Spleen (tissue), 11 donors: ENCODE measurements at regions not wholly inside any gene's neighbourhood (a gene's known extent, or its start where the extent isn't known, plus 50 kb on each side); places are given as distances from the start of the nearest gene placed in this dataset.

Source experiments
- DNase-seq: peaks from one replicate; pipeline ENCODE4 v3.0.0-alpha.2; 2020
- H3K27ac ChIP-seq, 8 donors: fragments of 200-600 bp; sonication (generic) in 7 of 8; 1 replicate in 4 of 8; 2 replicates in 4 of 8; pipeline versions ENCODE4 v1.5.0 to v1.8.0; 2016 to 2021; ENCODE audit warnings: inconsistent platforms in 4 of 8, mild to moderate bottlenecking in 4 of 8, moderate library complexity in 1 of 8
- H3K27me3 ChIP-seq, 7 donors: fragments of 200-600 bp; sonication (generic) in 6 of 7; replicated peaks in 1 of 7; 1 replicate in 4 of 7; 2 replicates in 3 of 7; pipeline versions ENCODE4 v1.5.0 to v1.8.0; 2016 to 2021; ENCODE audit warnings: inconsistent platforms in 3 of 7, mild to moderate bottlenecking in 1 of 7
- H3K36me3 ChIP-seq, 6 donors: fragments of 200-600 bp; sonication (generic) in 5 of 6; 1 replicate in 4 of 6; 2 replicates in 2 of 6; pipeline versions ENCODE4 v1.5.0 to v1.8.0; 2016 to 2021; ENCODE audit warnings: inconsistent platforms in 2 of 6
- H3K4me1 ChIP-seq, 6 donors: fragments of 200-600 bp; sonication (generic) in 5 of 6; 1 replicate in 3 of 6; 2 replicates in 3 of 6; pipeline versions ENCODE4 v1.5.0 to v1.8.0; 2016 to 2021; ENCODE audit warnings: inconsistent platforms in 3 of 6
- H3K4me3 ChIP-seq, 8 donors: fragments of 200-600 bp; sonication (generic) in 7 of 8; 1 replicate in 4 of 8; 2 replicates in 4 of 8; pipeline versions ENCODE4 v1.5.0 to v1.8.0; 2016 to 2021; ENCODE audit warnings: inconsistent platforms in 4 of 8, mild to moderate bottlenecking in 4 of 8, moderate library complexity in 2 of 8
- H3K9me3 ChIP-seq, 8 donors: fragments of 200-600 bp; sonication (generic) in 7 of 8; 1 replicate in 4 of 8; 2 replicates in 4 of 8; pipeline versions ENCODE4 v1.5.0 to v1.8.0; 2016 to 2021; ENCODE audit warnings: inconsistent platforms in 4 of 8
- CTCF ChIP-seq, 11 experiments: fragments of 200-600 bp in 7 of 11; fragments of 450-650 bp in 4 of 11; sonication (generic) in 4 of 11; IDR thresholded peaks in 8 of 11; conservative IDR thresholded peaks in 3 of 11; 1 replicate in 7 of 11; 2 replicates in 4 of 11; pipeline versions ENCODE4 v1.4.0 to v1.8.0; 2016 to 2021; ENCODE audit warnings: antibody characterized with exemption in 11 of 11, inconsistent platforms in 4 of 11, mild to moderate bottlenecking in 1 of 11
- POLR2A ChIP-seq, 3 donors: fragments of 450-650 bp; IDR thresholded peaks; one replicate each; pipeline ENCODE4 v1.5.1; 2017; ENCODE audit warnings: antibody characterized with exemption in 3 of 3, mild to moderate bottlenecking in 1 of 3
- POLR2AphosphoS5 ChIP-seq, 3 donors: sonication (generic); formaldehyde crosslinking; IDR thresholded peaks; one replicate each; pipeline ENCODE4 v1.5.1; 2017; ENCODE audit warnings: antibody characterized with exemption in 3 of 3
- WGBS, 5 donors: extraction: QIAGEN DNeasy Blood & Tissue Kit in 3 of 5; methylation state at CpG; one replicate each; pipeline versions ENCODE4 v1.1.5 to v1.1.7; 2013 to 2018; 5-methylcytosine and 5-hydroxymethylcytosine counted together
- intact Hi-C: fragments of 100-400 bp; cut with DNase I; formaldehyde crosslinking; loops from one replicate; pipeline ENCODE4 v1.15.0; 2023; ENCODE audit warnings: low total_unique reads
- donor health status: healthy with polysubstance abuse.
- donor health status: DM: no; HTN: no; CAD: no; lungs with moderate emphysema.
- donor health status: DM: no; HTN: no; CAD: no.
- donor health status: Bipolar disorder and iron deficiency.
- donor health status: healthy.
- donor health status: DM: no; HTN: no; CAD: no.
- donor health status: DM: yes; HTN: yes; CAD: no.

GRCh38 chr3:139234491-139234890, 109.3 kb upstream of the MRPS22 start:
- Histone ChIP-seq H3K36me3 (no peaks in the 10 kb centered on the region), H3K27ac (no peak overlapping the region), H3K9me3 (no peaks in the 10 kb centered on the region), H3K4me1 (no peaks in the 10 kb centered on the region), H3K4me3 (no peak overlapping the region), H3K27me3 (peaks cover 0 to 8% (median 0%) of the 10 kb centered on the region in 7 donors)
- DNase-seq = no peak
- WGBS, 5 donors = 65 to 100% (median 80%) methylated on average over 3 of the region's 3 CpGs
- intact Hi-C loops = no loop called here
- TF ChIP-seq POLR2A (IDR thresholded peaks at IDR 0.05) (no peak), POLR2AphosphoS5 (IDR thresholded peaks at IDR 0.05) (no peak), CTCF (IDR thresholded peaks at IDR 0.05 in 8 of 11, conservative IDR thresholded peaks at IDR 0.05 in 3 of 11) (no peak)

GRCh38 chr3:139235192-139235591, 108.6 kb upstream of the MRPS22 start:
- Histone ChIP-seq H3K9me3 (no peaks in the 10 kb centered on the region), H3K27me3 (peaks cover 0 to 8% (median 0%) of the 10 kb centered on the region in 7 donors), H3K4me1 (no peaks in the 10 kb centered on the region), H3K36me3 (no peaks in the 10 kb centered on the region), H3K27ac (no peak overlapping the region), H3K4me3 (no peak overlapping the region)
- no peak for DNase-seq
- WGBS, 5 donors = 44 to 75% (median 68%) methylated on average over 1 of the region's 1 CpG
- TF ChIP-seq POLR2AphosphoS5 (IDR thresholded peaks at IDR 0.05) (no peak), POLR2A (IDR thresholded peaks at IDR 0.05) (no peak), CTCF (IDR thresholded peaks at IDR 0.05 in 8 of 11, conservative IDR thresholded peaks at IDR 0.05 in 3 of 11) (no peak)
- intact Hi-C loops = no loop called here

GRCh38 chr3:139236336-139236735, 107.5 kb upstream of the MRPS22 start:
- no peak for DNase-seq
- no peaks in the 10 kb centered on the region for H3K36me3 ChIP-seq
- H3K4me1 ChIP-seq = no peaks in the 10 kb centered on the region
- intact Hi-C loops = no loop called here
- TF ChIP-seq POLR2A (IDR thresholded peaks at IDR 0.05) (no peak), CTCF (IDR thresholded peaks at IDR 0.05 in 8 of 11, conservative IDR thresholded peaks at IDR 0.05 in 3 of 11) (no peak), POLR2AphosphoS5 (IDR thresholded peaks at IDR 0.05) (no peak)
- no peak overlapping the region for H3K4me3 ChIP-seq
- peaks cover 0 to 11% (median 0%) of the 10 kb centered on the region in 7 donors for H3K27me3 ChIP-seq
- H3K27ac ChIP-seq = no peak overlapping the region
- H3K9me3 ChIP-seq = no peaks in the 10 kb centered on the region
- 58 to 73% (median 63%) methylated on average over 3 of the region's 3 CpGs for WGBS, 5 donors

- intact Hi-C loops = no loop called here
- no peak overlapping the region for H3K4me3 ChIP-seq
- no peak overlapping the region for H3K27ac ChIP-seq
- no peaks in the 10 kb centered on the region for H3K9me3 ChIP-seq
- TF ChIP-seq POLR2AphosphoS5 (IDR thresholded peaks at IDR 0.05) (no peak), CTCF (IDR thresholded peaks at IDR 0.05 in 8 of 11, conservative IDR thresholded peaks at IDR 0.05 in 3 of 11) (no peak), POLR2A (IDR thresholded peaks at IDR 0.05) (no peak)
- no peaks in the 10 kb centered on the region for H3K36me3 ChIP-seq
- H3K27me3 ChIP-seq = peaks cover 0 to 21% (median 0%) of the 10 kb centered on the region in 7 donors
- no peaks in the 10 kb centered on the region for H3K4me1 ChIP-seq
- DNase-seq = no peak
- WGBS, 5 donors = 50 to 61% (median 57%) methylated on average over 12 of the region's 12 CpGs
Observed at GRCh38 chr3:139238281-139239030, 105.4 kb upstream of the MRPS22 start.
